IMR-90 (cell line): ENCODE measurements at regions not wholly inside any gene's neighbourhood (a gene's known extent, or its start where the extent isn't known, plus 50 kb on each side); places are given as distances from the start of the nearest gene placed in this dataset.

Source experiments
- ATAC-seq: fragments of 200-7000 bp; cut with Tn5 transposase; 2 replicates; pipeline ENCODE4 v1.9.1; 2020; ENCODE audit warnings: low read depth, mild to moderate bottlenecking, moderate library complexity
- BruUV-seq: library from RNA; stranded (reverse); fragments of 400-500 nt; replicated peaks from 2 replicates; lab custom pipeline; 2021; lab: Mats Ljungman, UMichigan
- CTCF ChIA-PET: fragments of 300-600 bp; formaldehyde crosslinking; extraction: SDS; loops from one replicate; lab custom pipeline; 2021; ENCODE audit warnings: antibody characterized with exemption; lab: Yijun Ruan, JAX
- POLR2A ChIA-PET: fragments of 300-600 bp; sonication (Branson Sonifier 250); formaldehyde crosslinking; loops from one replicate; lab custom pipeline; 2022; ENCODE audit warnings: antibody characterized with exemption; ENCODE audit not compliant: unreplicated experiment; lab: Charles Lee
- DNase-seq: peaks from one replicate; pipeline ENCODE4 v3.0.0; 2013
- H2AFZ ChIP-seq: replicated peaks from 2 replicates; pipeline ENCODE3; 2013; ENCODE audit warnings: low read length, mild to moderate bottlenecking; ENCODE audit not compliant: poor library complexity
- H2AK5ac ChIP-seq: 2 replicates; pipeline ENCODE4 v1.6.1; 2013; ENCODE audit warnings: low read depth, low read length, inconsistent platforms
- H2AK9ac ChIP-seq: replicated peaks from 2 replicates; pipeline ENCODE3; 2013; ENCODE audit warnings: mild to moderate bottlenecking, low read depth, low read length, moderate library complexity; ENCODE audit not compliant: poor library complexity
- H2BK120ac ChIP-seq: 2 replicates; pipeline ENCODE4 v1.6.1; 2013; ENCODE audit warnings: low read depth, low read length, inconsistent platforms
- H2BK15ac ChIP-seq: 3 replicates; pipeline ENCODE4 v1.6.1; 2013; ENCODE audit warnings: low read depth, low read length, inconsistent platforms
- H2BK20ac ChIP-seq: 2 replicates; pipeline ENCODE4 v1.6.1; 2013; ENCODE audit warnings: low read depth, mild to moderate bottlenecking, inconsistent platforms, low read length, moderate library complexity
- H2BK5ac ChIP-seq: 2 replicates; pipeline ENCODE4 v1.6.1; 2013; ENCODE audit warnings: mild to moderate bottlenecking, low read depth, low read length, inconsistent platforms; ENCODE audit not compliant: poor library complexity, severe bottlenecking
- H3K14ac ChIP-seq: replicated peaks from 2 replicates; pipeline ENCODE4 v1.6.1; 2013; ENCODE audit warnings: low read depth, low read length, inconsistent platforms
- H3K18ac ChIP-seq: 2 replicates; pipeline ENCODE4 v1.6.1; 2013; ENCODE audit warnings: low read depth, low read length, control low read depth
- H3K23ac ChIP-seq: 2 replicates; pipeline ENCODE4 v1.6.1; 2013; ENCODE audit warnings: low read depth, low read length, inconsistent platforms
- H3K27ac ChIP-seq: 2 replicates; pipeline ENCODE4 v1.5.1; 2013; ENCODE audit warnings: mild to moderate bottlenecking, control low read depth, low read length; ENCODE audit not compliant: insufficient read depth
- H3K27me3 ChIP-seq: 2 replicates; pipeline ENCODE4 v1.6.1; 2013; ENCODE audit warnings: low read length; ENCODE audit not compliant: control insufficient read depth, insufficient read depth
- H3K36me3 ChIP-seq: 2 replicates; pipeline ENCODE4 v1.6.1; 2013; ENCODE audit warnings: low read length, mixed read lengths; ENCODE audit not compliant: control insufficient read depth, insufficient read depth
- H3K4ac ChIP-seq: 2 replicates; pipeline ENCODE4 v1.6.1; 2013; ENCODE audit warnings: low read depth, low read length, inconsistent platforms
- H3K4me1 ChIP-seq: 2 replicates; pipeline ENCODE4 v1.6.1; 2013; ENCODE audit warnings: low read length, mixed read lengths; ENCODE audit not compliant: control insufficient read depth, insufficient read depth
- H3K4me2 ChIP-seq: 2 replicates; pipeline ENCODE4 v1.6.1; 2013; ENCODE audit warnings: low read depth, mild to moderate bottlenecking, control low read depth, low read length, moderate library complexity
- H3K4me3 ChIP-seq: 2 replicates; pipeline ENCODE4 v1.5.1; 2013; ENCODE audit warnings: low read depth, mild to moderate bottlenecking, control low read depth, low read length, moderate library complexity; ENCODE audit not compliant: insufficient read depth
- H3K56ac ChIP-seq: 2 replicates; pipeline ENCODE4 v1.6.1; 2013; ENCODE audit warnings: low read length, inconsistent platforms; ENCODE audit not compliant: insufficient read depth; ENCODE audit errors: extremely low read depth
- H3K79me1 ChIP-seq, 2 experiments: 2 replicates each; pipeline ENCODE4 v1.6.1; 2013; ENCODE audit warnings: low read length in 2 of 2, inconsistent platforms in 1 of 2, low read depth in 1 of 2
- H3K9ac ChIP-seq: 2 replicates; pipeline ENCODE4 v1.6.1; 2013; ENCODE audit warnings: low read depth, low read length, control low read depth
- H3K9me1 ChIP-seq: 2 replicates; pipeline ENCODE4 v1.6.1; 2013; ENCODE audit warnings: low read length, inconsistent platforms; ENCODE audit not compliant: insufficient read depth
- H3K9me3 ChIP-seq: 2 replicates; pipeline ENCODE4 v1.6.1; 2013; ENCODE audit warnings: low read length; ENCODE audit not compliant: control insufficient read depth, insufficient read depth
- H4K20me1 ChIP-seq: 2 replicates; pipeline ENCODE4 v1.6.1; 2013; ENCODE audit warnings: low read length, inconsistent platforms; ENCODE audit not compliant: insufficient read depth
- H4K5ac ChIP-seq: 2 replicates; pipeline ENCODE4 v1.6.1; 2013; ENCODE audit warnings: mild to moderate bottlenecking, low read depth, low read length, control low read depth
- H4K8ac ChIP-seq, 2 experiments: 2 replicates each; pipeline ENCODE4 v1.6.1; 2013; ENCODE audit warnings: low read depth in 2 of 2, low read length in 2 of 2, control low read depth in 1 of 2, inconsistent platforms in 1 of 2
- H4K91ac ChIP-seq: 2 replicates; pipeline ENCODE4 v1.6.1; 2013; ENCODE audit warnings: low read depth, low read length, inconsistent platforms; ENCODE audit not compliant: insufficient read depth
- BHLHE40 ChIP-seq: fragments of 150-350 bp; IDR thresholded peaks from 2 replicates; pipeline ENCODE4 v1.6.1; 2016; ENCODE audit warnings: mild to moderate bottlenecking, low read depth, low read length
- CEBPB ChIP-seq: IDR thresholded peaks from 2 replicates; pipeline ENCODE4 v1.6.1; 2012; ENCODE audit warnings: low read depth, low read length, improper control_type of control experiment
- CHD1 ChIP-seq: IDR thresholded peaks from 2 replicates; pipeline ENCODE4 v1.6.1; 2012; ENCODE audit warnings: low read depth, low read length, improper control_type of control experiment
- FOS ChIP-seq: fragments of 150-350 bp; IDR thresholded peaks from 2 replicates; pipeline ENCODE4 v1.6.1; 2016; ENCODE audit warnings: low read depth, low read length
- MAFK ChIP-seq: IDR thresholded peaks from 2 replicates; pipeline ENCODE4 v1.6.1; 2012; ENCODE audit warnings: low read depth, low read length, improper control_type of control experiment
- MAZ ChIP-seq: IDR thresholded peaks from 2 replicates; pipeline ENCODE4 v1.6.1; 2012; ENCODE audit warnings: low read depth, mild to moderate bottlenecking, low read length, improper control_type of control experiment, moderate library complexity, borderline replicate concordance
- MXI1 ChIP-seq: IDR thresholded peaks from 2 replicates; pipeline ENCODE4 v1.6.1; 2012; ENCODE audit warnings: low read depth, mild to moderate bottlenecking, low read length, moderate library complexity, borderline replicate concordance
- NFE2L2 ChIP-seq: fragments of 150-350 bp; IDR thresholded peaks from 2 replicates; pipeline ENCODE4 v1.6.1; 2016; ENCODE audit warnings: low read depth, mild to moderate bottlenecking, low read length
- POLR2A ChIP-seq: IDR thresholded peaks from 2 replicates; pipeline ENCODE4 v1.6.1; 2012; ENCODE audit warnings: mild to moderate bottlenecking, low read depth, low read length
- RAD21 ChIP-seq: IDR thresholded peaks from 2 replicates; pipeline ENCODE4 v1.6.1; 2012; ENCODE audit warnings: low read length, improper control_type of control experiment
- RCOR1 ChIP-seq: IDR thresholded peaks from 2 replicates; pipeline ENCODE4 v1.6.1; 2012; ENCODE audit warnings: mild to moderate bottlenecking, low read length, improper control_type of control experiment; ENCODE audit not compliant: insufficient replicate concordance
- RFX5 ChIP-seq: IDR thresholded peaks from 2 replicates; pipeline ENCODE4 v1.8.0; 2012; ENCODE audit warnings: low read depth, mild to moderate bottlenecking, low read length, moderate library complexity
- SMC3 ChIP-seq: fragments of 150-350 bp; IDR thresholded peaks from 2 replicates; pipeline ENCODE4 v1.6.1; 2016; ENCODE audit warnings: low read depth, mild to moderate bottlenecking, antibody characterized with exemption, low read length, moderate library complexity
- WGBS, 2 experiments: methylation state at CpG; one replicate each; pipeline versions ENCODE4 v1.1.5 to v1.1.7; 2013; ENCODE audit warnings: missing lambda C conversion rate in 2 of 2; ENCODE audit not compliant: insufficient read length in 1 of 2; ENCODE audit errors: extremely low coverage in 2 of 2; 5-methylcytosine and 5-hydroxymethylcytosine counted together
- dilution Hi-C: fragments of 300-500 bp; cut with HindIII; formaldehyde crosslinking; loops from one replicate; pipeline ENCODE4 v1.14.3; 2018; ENCODE audit warnings: low sequenced_read_pairs; ENCODE audit not compliant: unreplicated experiment
- in situ Hi-C: fragments of 300-500 bp; cut with MboI; formaldehyde crosslinking; loops from 3 replicates; pipeline ENCODE4 v1.14.3; 2019; ENCODE audit warnings: low sequenced_read_pairs, inconsistent platforms, mixed read lengths
- intact Hi-C: fragments of 100-400 bp; cut with micrococcal nuclease; formaldehyde crosslinking; loops from 2 replicates; pipeline ENCODE4 v1.10.0; 2022
- TF ChIP-seq, protein P1 (sequence below): fragments of 150-350 bp; IDR thresholded peaks from 2 replicates; pipeline ENCODE4 v1.6.1; 2016; ENCODE audit warnings: low read depth, mild to moderate bottlenecking, low read length, moderate library complexity, borderline replicate concordance
- TF ChIP-seq, protein P2 (sequence below): fragments of 150-350 bp; IDR thresholded peaks from 2 replicates; pipeline ENCODE4 v1.6.1; 2017; ENCODE audit warnings: mild to moderate bottlenecking, antibody characterized with exemption, low read length, low read depth
- TF ChIP-seq, protein P3 (sequence below): conservative IDR thresholded peaks from 2 replicates; pipeline ENCODE4 v1.5.1; 2012; ENCODE audit warnings: mild to moderate bottlenecking, low read depth, low read length, improper control_type of control experiment

DNA sequence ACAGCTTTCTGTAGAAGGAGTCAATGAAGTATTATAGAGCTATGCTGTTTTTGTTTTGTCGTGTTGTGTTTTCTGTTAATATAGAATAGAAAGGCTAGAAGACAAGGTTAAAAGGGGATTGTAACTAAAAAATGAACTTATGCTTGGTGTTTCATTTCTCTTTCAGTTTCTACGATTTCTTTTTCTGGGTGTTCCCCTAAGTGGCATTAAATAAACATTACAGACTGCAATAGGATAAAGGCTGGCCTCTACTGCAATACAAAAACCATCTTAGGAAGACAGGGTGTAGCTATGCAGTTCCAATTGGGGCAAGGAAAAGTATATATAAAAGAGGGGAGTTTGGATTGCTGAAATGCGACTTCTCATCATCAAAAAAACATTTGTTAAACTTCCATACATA is 1609.7 kb upstream of the ACVR2A start:
- Histone ChIP-seq H2BK15ac (no peak overlapping the region), H4K5ac (no peak overlapping the region), H3K4me1 (peaks cover 6% of the 10 kb centered on the region), H2AFZ (no peak overlapping the region), H2BK20ac (no peak overlapping the region), H4K91ac (no peak overlapping the region), H2BK120ac (no peak overlapping the region), H3K9ac (no peak overlapping the region), H3K27me3 (no peaks in the 10 kb centered on the region), H4K20me1 (no peaks in the 10 kb centered on the region), H3K4me2 (no peak overlapping the region), H3K14ac (no peak overlapping the region), H3K9me1 (peaks cover 2% of the 10 kb centered on the region; the same call in 1 of the 2 replicates), H2AK5ac (no peak overlapping the region), H2AK9ac (no peak overlapping the region), H3K27ac (no peak overlapping the region), H3K79me1 (no peaks in the 10 kb centered on the region), H3K56ac (no peak overlapping the region), H2BK5ac (no peak overlapping the region), H3K23ac (no peak overlapping the region), H3K4ac (no peak overlapping the region), H3K9me3 (no peaks in the 10 kb centered on the region), H4K8ac (no peak overlapping the region), H3K18ac (no peak overlapping the region), H3K4me3 (no peak overlapping the region), H3K36me3 (no peaks in the 10 kb centered on the region)
- DNase-seq = no peak
- TF ChIP-seq RCOR1 (no peak), SMC3 (no peak), BHLHE40 (no peak), MAZ (no peak), CEBPB (no peak), POLR2A (no peak), RFX5 (no peak), CHD1 (no peak), MAFK (no peak), FOS (no peak), NFE2L2 (no peak), MXI1 (no peak), RAD21 (no peak)
- TF ChIP-seq, protein P1, sequence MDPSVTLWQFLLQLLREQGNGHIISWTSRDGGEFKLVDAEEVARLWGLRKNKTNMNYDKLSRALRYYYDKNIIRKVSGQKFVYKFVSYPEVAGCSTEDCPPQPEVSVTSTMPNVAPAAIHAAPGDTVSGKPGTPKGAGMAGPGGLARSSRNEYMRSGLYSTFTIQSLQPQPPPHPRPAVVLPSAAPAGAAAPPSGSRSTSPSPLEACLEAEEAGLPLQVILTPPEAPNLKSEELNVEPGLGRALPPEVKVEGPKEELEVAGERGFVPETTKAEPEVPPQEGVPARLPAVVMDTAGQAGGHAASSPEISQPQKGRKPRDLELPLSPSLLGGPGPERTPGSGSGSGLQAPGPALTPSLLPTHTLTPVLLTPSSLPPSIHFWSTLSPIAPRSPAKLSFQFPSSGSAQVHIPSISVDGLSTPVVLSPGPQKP = no peak
- TF ChIP-seq, protein P2, sequence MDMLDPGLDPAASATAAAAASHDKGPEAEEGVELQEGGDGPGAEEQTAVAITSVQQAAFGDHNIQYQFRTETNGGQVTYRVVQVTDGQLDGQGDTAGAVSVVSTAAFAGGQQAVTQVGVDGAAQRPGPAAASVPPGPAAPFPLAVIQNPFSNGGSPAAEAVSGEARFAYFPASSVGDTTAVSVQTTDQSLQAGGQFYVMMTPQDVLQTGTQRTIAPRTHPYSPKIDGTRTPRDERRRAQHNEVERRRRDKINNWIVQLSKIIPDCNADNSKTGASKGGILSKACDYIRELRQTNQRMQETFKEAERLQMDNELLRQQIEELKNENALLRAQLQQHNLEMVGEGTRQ = no peak
- TF ChIP-seq, protein P3, sequence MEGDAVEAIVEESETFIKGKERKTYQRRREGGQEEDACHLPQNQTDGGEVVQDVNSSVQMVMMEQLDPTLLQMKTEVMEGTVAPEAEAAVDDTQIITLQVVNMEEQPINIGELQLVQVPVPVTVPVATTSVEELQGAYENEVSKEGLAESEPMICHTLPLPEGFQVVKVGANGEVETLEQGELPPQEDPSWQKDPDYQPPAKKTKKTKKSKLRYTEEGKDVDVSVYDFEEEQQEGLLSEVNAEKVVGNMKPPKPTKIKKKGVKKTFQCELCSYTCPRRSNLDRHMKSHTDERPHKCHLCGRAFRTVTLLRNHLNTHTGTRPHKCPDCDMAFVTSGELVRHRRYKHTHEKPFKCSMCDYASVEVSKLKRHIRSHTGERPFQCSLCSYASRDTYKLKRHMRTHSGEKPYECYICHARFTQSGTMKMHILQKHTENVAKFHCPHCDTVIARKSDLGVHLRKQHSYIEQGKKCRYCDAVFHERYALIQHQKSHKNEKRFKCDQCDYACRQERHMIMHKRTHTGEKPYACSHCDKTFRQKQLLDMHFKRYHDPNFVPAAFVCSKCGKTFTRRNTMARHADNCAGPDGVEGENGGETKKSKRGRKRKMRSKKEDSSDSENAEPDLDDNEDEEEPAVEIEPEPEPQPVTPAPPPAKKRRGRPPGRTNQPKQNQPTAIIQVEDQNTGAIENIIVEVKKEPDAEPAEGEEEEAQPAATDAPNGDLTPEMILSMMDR = no peak
- no TSS peak for BruUV-seq
- in situ Hi-C loops = no loop called here
- dilution Hi-C loops = no loop called here
- intact Hi-C loops = loop anchor here (10.0 kb wide), 1 partner anchor 1050 kb away; no protein-coding TSS in a partner anchor
- no peak for ATAC-seq
- POLR2A ChIA-PET = no interaction called here
- CTCF ChIA-PET = no interaction called here
- WGBS, 2 experiments = no CpG with 5 or more reads among the region's 3 CpGs
